Upper lobe of left lung (tissue), 4 donors: ENCODE measurements at regions not wholly inside any gene's neighbourhood (a gene's known extent, or its start where the extent isn't known, plus 50 kb on each side); places are given as distances from the start of the nearest gene placed in this dataset.

Experiments used
- EP300 ChIP-seq, 4 donors: sonication (generic); formaldehyde crosslinking; IDR thresholded peaks; one replicate each; pipeline ENCODE4 v1.5.1; 2017; ENCODE audit warnings: antibody characterized with exemption in 4 of 4, control low read depth in 2 of 4
- POLR2A ChIP-seq, 4 donors: fragments of 450-650 bp; IDR thresholded peaks; one replicate each; pipeline ENCODE4 v1.5.1; 2016 to 2017; ENCODE audit warnings: antibody characterized with exemption in 4 of 4, mild to moderate bottlenecking in 2 of 4
- POLR2AphosphoS5 ChIP-seq, 2 donors: sonication (generic); formaldehyde crosslinking; IDR thresholded peaks; one replicate each; pipeline ENCODE4 v1.5.1; 2017; ENCODE audit warnings: antibody characterized with exemption in 2 of 2
- TF ChIP-seq, protein P1 (sequence below), 6 experiments: fragments of 450-650 bp in 4 of 6; fragments of 200-600 bp in 2 of 6; sonication (generic) in 2 of 6; IDR thresholded peaks; one replicate each; pipeline ENCODE4 v1.5.1; 2016 to 2019; ENCODE audit warnings: antibody characterized with exemption in 6 of 6

DNA sequence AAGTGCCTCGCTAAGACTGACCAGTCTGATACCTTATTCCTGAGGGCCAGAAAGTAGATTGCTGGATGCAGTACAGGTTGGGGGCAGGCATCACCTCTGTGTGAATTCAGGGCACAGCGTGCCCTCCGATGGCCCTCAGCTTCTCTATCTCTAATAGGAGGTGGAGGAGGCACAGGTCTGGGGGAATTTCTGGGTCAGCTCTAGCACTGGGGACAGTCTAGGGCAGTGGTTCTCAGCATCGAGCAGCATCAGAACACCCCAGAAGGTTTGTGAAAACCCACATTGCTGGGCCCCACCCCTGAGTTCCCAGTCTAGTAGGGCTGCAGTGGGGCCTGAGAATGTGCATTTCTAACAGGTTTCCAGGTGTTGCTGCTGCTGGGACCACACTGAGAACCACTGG lies 166.7 kb downstream of the CDC5L start:
- TF ChIP-seq, protein P1, sequence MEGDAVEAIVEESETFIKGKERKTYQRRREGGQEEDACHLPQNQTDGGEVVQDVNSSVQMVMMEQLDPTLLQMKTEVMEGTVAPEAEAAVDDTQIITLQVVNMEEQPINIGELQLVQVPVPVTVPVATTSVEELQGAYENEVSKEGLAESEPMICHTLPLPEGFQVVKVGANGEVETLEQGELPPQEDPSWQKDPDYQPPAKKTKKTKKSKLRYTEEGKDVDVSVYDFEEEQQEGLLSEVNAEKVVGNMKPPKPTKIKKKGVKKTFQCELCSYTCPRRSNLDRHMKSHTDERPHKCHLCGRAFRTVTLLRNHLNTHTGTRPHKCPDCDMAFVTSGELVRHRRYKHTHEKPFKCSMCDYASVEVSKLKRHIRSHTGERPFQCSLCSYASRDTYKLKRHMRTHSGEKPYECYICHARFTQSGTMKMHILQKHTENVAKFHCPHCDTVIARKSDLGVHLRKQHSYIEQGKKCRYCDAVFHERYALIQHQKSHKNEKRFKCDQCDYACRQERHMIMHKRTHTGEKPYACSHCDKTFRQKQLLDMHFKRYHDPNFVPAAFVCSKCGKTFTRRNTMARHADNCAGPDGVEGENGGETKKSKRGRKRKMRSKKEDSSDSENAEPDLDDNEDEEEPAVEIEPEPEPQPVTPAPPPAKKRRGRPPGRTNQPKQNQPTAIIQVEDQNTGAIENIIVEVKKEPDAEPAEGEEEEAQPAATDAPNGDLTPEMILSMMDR (IDR thresholded peaks at IDR 0.05) = no peak
- no peak for TF ChIP-seq POLR2A (IDR thresholded peaks at IDR 0.05)
- TF ChIP-seq POLR2AphosphoS5 (IDR thresholded peaks at IDR 0.05) = no peak
- no peak for TF ChIP-seq EP300 (IDR thresholded peaks at IDR 0.05)
